ENCODE measurements at regions not wholly inside any gene's neighbourhood (a gene's known extent, or its start where the extent isn't known, plus 50 kb on each side); places are given as distances from the start of the nearest gene placed in this dataset.

DNA sequence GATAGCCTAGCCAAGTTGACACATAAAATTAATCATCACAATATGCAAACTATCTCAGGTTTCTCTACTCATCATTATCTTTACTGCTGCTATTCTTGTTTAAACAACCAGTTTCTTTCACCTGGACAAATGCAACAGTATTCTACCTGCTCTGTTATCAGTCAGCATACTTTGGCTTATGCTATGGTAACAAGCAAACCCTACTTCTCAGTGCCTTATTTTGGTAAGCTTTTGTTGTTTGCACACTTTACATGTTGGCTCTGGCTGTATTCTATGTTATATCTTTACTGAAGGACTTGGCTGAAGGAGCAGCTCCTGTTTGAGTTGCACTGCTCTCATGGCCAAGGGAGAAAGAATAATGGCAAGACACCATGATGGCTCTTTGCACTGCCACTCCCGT lies 463.1 kb downstream of the EPM2A start:
- no peak overlapping the region for H3K4me3 Mint-ChIP-seq (ENCODE audit: unreplicated experiment)
- H3K27ac Mint-ChIP-seq (ENCODE audit: unreplicated experiment): no peak overlapping the region
- no peaks in the 10 kb centered on the region for H3K9me3 Mint-ChIP-seq (ENCODE audit: unreplicated experiment)
- H3K27me3 Mint-ChIP-seq (ENCODE audit: unreplicated experiment): peaks cover 2% of the 10 kb centered on the region
- no peaks in the 10 kb centered on the region for H3K36me3 Mint-ChIP-seq (ENCODE audit: low read depth, unreplicated experiment)
- peaks cover 4% of the 10 kb centered on the region for H3K4me1 Mint-ChIP-seq (ENCODE audit: unreplicated experiment)
- no peak for TF ChIP-seq CTCF (IDR thresholded peaks at IDR 0.05; ENCODE audit: unreplicated experiment)
- DNase-seq (ENCODE audit: low spot score): no peak

DNA sequence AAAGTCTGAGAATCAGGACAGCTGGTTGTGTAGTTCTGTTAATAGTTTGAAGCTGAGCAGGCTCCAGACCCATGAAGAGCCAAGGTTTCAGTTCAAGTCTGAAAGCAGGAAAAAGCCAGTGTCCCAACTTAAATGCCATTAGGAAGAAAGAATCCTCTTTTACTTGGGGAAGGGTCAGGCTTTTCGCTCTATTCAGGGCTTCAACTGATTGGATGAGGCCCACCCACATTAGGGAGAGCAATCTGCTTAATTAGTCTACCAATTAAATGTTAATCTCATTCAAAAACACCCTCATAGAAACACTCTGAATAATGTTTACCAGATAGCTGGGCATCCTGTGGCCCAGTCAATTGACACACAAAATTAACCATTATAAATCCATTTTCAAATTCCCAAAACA lies 462.2 kb downstream of the EPM2A start:
- TF ChIP-seq CTCF (IDR thresholded peaks at IDR 0.05; ENCODE audit: unreplicated experiment): no peak
- no peak overlapping the region for H3K4me3 Mint-ChIP-seq (ENCODE audit: unreplicated experiment)
- DNase-seq (ENCODE audit: low spot score): no peak
- H3K9me3 Mint-ChIP-seq (ENCODE audit: unreplicated experiment): no peaks in the 10 kb centered on the region
- no peaks in the 10 kb centered on the region for H3K36me3 Mint-ChIP-seq (ENCODE audit: low read depth, unreplicated experiment)
- peaks cover 2% of the 10 kb centered on the region for H3K27me3 Mint-ChIP-seq (ENCODE audit: unreplicated experiment)
- H3K27ac Mint-ChIP-seq (ENCODE audit: unreplicated experiment): no peak overlapping the region
- peaks cover 4% of the 10 kb centered on the region for H3K4me1 Mint-ChIP-seq (ENCODE audit: unreplicated experiment)

- no peaks in the 10 kb centered on the region for H3K9me3 Mint-ChIP-seq (ENCODE audit: unreplicated experiment)
- DNase-seq (ENCODE audit: low spot score): no peak
- no peaks in the 10 kb centered on the region for H3K36me3 Mint-ChIP-seq (ENCODE audit: low read depth, unreplicated experiment)
- no peak overlapping the region for H3K27ac Mint-ChIP-seq (ENCODE audit: unreplicated experiment)
- peaks cover 4% of the 10 kb centered on the region for H3K4me1 Mint-ChIP-seq (ENCODE audit: unreplicated experiment)
- no peak for TF ChIP-seq CTCF (IDR thresholded peaks at IDR 0.05; ENCODE audit: unreplicated experiment)
- no peak overlapping the region for H3K4me3 Mint-ChIP-seq (ENCODE audit: unreplicated experiment)
- peaks cover 2% of the 10 kb centered on the region for H3K27me3 Mint-ChIP-seq (ENCODE audit: unreplicated experiment)
These were observed 461.2 kb downstream of the EPM2A start for GRCh38 chr6:145274083-145274482.

GRCh38 chr6:145275019-145275418 lies 460.3 kb downstream of the EPM2A start:
- Mint-ChIP-seq H3K4me3 (ENCODE audit: unreplicated experiment) (no peak overlapping the region), H3K27ac (ENCODE audit: unreplicated experiment) (no peak overlapping the region), H3K36me3 (ENCODE audit: low read depth, unreplicated experiment) (no peaks in the 10 kb centered on the region), H3K4me1 (ENCODE audit: unreplicated experiment) (no peaks in the 10 kb centered on the region), H3K9me3 (ENCODE audit: unreplicated experiment) (no peaks in the 10 kb centered on the region), H3K27me3 (ENCODE audit: unreplicated experiment) (no peaks in the 10 kb centered on the region)
- TF ChIP-seq CTCF (IDR thresholded peaks at IDR 0.05; ENCODE audit: unreplicated experiment): no peak
- no peak for DNase-seq (ENCODE audit: low spot score)

- Mint-ChIP-seq H3K27me3 (ENCODE audit: unreplicated experiment) (no peaks in the 10 kb centered on the region), H3K4me3 (ENCODE audit: unreplicated experiment) (no peak overlapping the region), H3K27ac (ENCODE audit: unreplicated experiment) (no peak overlapping the region), H3K4me1 (ENCODE audit: unreplicated experiment) (no peaks in the 10 kb centered on the region), H3K36me3 (ENCODE audit: low read depth, unreplicated experiment) (no peaks in the 10 kb centered on the region), H3K9me3 (ENCODE audit: unreplicated experiment) (no peaks in the 10 kb centered on the region)
- no peak for TF ChIP-seq CTCF (IDR thresholded peaks at IDR 0.05; ENCODE audit: unreplicated experiment)
- no peak for DNase-seq (ENCODE audit: low spot score)
These were observed 459.5 kb downstream of the EPM2A start for GRCh38 chr6:145275787-145276186.

All from endothelial cell (in vitro differentiated cells).